ENCODE measurements at regions not wholly inside any gene's neighbourhood (a gene's known extent, or its start where the extent isn't known, plus 50 kb on each side); places are given as distances from the start of the nearest gene placed in this dataset.
"Not testable (repeated sequence)": the region's sequence is repeated elsewhere in the genome, so short reads cannot be mapped to it uniquely, and the experiment has no call there.

DNA sequence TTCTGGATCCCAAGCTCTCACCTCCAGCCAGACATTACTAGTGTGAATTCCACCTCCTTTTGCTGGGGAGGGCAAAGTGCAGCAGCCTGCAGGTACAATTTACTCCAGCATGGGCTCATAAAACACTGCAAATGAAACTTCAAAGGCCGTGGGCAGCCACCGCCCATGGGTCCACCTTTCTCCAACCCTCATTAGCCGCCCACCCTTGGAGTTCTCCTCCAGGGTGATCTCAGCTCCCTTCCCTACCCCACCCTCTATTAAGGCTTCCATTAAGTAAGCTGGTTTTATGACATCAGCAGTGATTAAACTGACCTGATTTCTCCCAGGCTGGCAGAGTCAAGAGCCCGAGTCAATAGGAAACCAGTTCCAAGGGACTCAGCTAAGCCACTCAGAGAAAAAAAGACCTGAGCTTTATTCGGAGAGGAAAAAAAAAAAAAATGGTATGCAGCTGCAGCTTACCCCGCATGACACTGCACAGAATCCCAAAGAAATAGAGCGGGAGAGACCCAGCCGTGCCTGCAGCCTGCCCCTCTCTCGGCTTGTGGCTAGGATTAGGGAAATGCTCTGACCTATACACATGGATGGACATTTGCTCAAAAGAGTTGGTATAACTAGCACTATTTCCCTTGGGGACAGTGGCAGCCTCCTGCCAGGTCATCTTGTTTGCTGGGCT, 319.6 kb downstream of the PTTG2 start:
- DNase-seq: no peak

GRCh38 chr4:38280323-38280706, 320.1 kb downstream of the PTTG2 start:
- DNase-seq: no peak

GRCh38 chr4:38281371-38282071, 321.3 kb downstream of the PTTG2 start:
- no peak for DNase-seq

DNA sequence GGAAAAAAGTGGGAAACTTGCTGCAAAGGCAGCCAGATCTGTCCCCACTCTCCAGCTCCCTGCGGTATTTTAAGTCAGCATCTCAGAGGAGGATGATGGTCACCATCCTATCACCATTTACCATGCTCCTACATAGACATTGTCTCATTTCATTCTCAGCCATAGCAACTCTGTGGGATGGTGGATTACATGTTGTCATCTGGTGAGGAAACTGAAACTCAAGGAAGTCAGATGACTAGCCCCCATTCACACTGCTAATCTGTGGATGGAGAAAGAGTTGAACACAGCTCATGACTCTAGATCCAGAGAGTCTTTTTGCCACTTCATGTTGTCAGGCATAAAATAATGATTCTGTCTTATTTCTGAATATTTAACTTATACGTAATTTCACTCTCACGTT, 323.5 kb downstream of the PTTG2 start:
- no peak for DNase-seq

DNA sequence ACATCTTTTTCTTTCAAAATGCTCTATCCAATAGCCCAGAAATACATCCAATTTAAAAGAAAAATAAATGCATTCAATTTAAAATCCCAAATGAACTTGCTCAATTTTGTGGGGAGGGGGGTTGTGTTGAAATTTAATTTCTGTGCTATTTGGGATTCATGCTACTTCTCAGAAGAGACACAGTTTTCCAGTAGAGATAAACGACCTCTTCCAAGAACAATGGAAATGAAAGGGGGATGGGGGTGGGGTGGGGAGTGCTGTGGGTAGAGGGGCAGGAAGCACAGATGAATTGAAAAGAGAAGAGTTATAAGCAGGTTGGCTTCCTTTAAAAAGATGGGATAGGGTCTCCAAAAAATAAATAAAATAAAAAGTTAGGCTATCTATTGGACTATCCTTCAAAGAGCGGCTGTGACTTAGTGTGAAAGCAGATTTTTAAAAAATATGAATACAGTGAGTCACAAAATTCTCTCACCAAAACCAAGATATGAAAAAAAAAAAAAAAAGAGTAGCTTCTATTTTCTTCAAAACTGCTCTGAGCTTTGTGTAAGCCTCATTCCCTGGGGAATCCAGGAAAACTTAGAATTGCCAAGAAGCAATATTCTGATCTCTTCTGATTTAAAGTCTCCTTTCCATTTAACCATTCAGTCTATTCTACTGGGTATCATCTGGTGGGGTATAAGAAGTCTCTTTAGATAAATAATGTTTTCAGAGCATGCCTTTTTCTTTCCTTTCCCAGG, 324.3 kb downstream of the PTTG2 start:
- DNase-seq: no peak

DNA sequence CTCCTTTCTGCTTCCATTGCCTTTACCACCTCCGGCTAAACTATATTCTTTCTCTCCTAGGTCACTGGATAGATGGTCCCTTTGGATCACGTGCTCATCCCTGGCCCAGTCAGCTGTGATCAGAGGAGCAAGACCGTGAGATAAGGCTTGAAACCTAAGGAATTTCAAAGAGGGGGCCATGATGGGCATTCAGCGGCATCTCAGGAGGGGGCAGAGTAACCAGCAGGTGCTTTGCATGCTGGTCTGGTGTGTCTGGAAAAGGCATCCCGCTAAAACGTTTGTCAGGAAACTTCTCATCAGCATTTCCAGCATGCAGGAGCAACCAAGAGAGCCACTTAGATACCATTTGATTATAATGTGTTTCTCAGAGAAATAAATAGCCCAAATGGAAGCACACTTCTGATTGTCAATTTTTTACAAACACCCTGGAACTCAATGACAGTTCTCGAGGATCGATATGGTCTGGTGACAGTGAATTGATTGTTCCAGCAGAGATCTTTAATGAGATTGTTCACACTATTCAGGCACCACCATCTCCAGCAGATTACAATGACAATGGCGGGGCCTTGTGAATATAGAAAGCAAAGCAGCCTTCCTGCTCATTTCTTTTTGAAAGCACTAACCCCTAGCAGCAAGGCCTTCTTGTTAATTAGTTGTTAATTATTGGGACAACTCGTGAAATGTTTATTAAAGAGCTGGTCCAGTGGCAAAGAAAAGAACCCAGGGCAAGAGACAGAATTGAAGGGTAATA, 327.1 kb downstream of the PTTG2 start:
- no peak for DNase-seq

DNA sequence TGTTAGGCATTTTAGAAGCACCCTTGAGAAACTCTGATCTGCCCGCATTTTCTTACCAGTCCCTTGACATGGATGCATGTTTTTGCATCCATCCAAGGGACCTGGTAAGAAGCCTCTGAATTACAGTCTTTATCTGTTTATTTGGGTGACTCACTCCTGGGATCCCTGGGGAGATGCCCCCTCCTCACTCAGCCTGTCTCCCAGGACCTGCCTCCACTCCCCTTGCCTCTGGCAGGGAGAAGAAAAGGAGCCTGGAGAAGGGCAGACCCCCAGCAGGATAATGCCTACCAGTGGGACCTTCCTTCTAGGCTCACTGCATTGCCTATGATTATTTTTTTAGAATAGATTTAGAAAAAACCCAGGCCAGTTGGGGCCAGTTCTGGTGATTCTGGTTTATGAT, 329.4 kb downstream of the PTTG2 start:
- no peak for DNase-seq

DNA sequence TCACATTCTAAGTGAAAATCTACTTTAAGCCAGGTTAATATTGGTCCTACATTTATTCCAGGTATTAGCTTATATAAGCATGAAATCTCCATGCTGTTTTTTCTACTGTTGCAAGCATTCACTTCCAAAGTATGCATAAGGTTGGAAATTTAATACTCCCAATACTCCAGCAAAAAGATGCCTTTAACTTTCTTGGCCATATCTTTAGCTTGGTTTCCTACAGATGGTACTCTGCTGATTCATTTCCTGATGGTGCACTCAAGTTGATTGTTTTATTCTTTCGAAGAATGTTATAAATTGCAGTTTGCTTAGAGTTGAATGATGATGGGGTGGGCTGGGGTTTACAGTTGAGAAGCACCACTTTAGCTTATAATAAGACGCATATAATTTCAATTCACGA, 330.2 kb downstream of the PTTG2 start:
- no peak for DNase-seq

- no peak for DNase-seq
These were observed 330.7 kb downstream of the PTTG2 start for GRCh38 chr4:38290914-38291313.

- DNase-seq: no peak
These were observed 332.3 kb downstream of the PTTG2 start for GRCh38 chr4:38292529-38292928.

DNA sequence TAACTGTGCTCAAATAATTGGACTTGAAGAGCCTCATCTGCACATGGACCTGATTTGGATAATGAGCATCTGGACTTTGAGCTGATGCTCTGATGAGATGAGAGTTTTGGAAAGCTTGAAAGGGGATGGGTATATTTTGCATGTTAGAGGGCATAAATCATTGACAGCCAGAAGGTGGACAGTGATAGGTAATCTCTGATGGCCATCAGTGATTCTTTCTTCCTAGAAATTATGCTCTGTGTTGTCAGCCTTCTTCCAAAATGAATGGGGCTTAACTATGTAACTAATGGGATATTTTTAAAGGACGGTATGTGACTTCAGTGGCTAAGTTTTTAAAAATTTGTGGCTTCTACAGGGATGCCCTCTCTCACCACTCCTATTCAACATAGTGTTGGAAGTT, 334.0 kb downstream of the PTTG2 start:
- DNase-seq: no peak

DNA sequence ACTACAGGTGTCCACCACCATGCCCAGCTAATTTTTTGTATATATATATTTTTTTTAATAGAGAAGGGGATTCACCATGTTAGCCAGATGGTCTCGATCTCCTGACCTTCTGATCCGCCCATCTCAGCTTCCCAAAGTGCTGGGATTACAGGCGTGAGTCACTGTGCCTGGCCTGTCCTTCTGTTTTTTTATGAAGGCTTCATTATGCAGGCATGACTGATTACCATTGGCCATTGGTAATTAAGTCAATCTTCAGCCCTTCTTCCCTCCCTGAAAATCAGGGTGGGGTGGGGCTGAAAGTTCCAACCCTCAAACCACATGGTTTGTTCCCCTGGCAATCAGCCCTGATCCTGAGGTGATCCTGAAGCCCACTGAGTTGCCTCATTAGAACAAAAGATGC, 336.9 kb downstream of the PTTG2 start:
- no peak for DNase-seq

DNA sequence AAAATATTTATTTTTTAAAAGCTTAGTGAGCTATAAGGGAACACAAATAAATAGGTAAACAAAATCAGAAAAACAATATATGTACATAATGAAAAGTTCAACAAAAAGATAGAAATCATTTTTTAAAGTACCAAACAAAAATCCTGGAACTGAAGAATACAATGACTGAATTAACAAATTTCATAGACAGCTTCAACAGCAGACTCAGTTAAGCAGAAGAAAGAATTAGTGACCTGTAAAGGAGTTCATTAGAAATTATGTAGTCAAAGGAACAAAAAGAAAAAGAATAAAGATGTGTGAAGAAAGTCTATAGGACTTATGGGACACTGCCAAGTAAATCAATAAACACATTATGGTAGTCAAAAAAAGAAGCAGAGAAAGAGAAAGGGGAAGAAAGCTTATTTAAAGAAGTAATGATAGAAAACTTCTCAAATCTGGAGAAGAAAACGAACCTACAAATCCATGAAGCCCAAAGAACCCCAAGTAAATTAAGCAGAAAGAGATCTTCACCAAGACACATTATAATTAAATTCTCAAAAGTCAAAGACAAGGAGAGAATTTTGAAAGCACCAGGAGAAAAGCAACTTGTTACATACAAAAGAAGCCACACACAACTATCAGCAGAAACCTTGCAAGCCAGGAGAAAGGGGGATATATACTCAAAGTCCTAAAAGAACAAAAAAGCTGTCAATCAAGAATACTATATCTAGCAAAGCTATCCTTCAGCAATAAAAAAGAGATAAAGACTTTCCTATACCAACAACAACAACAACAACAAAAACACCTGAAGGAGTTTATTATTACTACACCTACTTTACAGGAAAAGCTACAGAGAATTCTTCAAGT, 338.9 kb downstream of the PTTG2 start:
- DNase-seq: no peak

DNA sequence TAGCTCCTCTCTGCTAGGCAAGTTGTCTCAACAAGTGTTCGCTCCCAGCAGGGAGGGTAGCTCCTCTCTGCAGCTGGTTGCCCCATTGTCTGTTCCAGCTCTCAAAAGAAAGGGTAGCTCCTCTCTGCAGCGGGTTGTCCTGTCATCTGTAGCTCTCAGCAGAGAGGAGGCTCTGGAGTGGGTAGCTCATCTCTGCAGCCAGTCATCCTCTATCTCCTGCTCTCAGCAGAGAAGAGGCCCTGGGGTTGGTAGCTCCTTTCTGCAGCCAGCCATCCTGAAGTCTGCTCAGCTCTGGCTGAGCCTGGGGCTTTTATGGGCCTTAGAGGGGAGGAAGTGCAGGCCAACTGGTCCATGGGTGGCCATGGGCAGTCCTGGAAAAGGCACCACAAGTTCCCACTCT, 342.7 kb downstream of the PTTG2 start:
- DNase-seq: no peak

DNA sequence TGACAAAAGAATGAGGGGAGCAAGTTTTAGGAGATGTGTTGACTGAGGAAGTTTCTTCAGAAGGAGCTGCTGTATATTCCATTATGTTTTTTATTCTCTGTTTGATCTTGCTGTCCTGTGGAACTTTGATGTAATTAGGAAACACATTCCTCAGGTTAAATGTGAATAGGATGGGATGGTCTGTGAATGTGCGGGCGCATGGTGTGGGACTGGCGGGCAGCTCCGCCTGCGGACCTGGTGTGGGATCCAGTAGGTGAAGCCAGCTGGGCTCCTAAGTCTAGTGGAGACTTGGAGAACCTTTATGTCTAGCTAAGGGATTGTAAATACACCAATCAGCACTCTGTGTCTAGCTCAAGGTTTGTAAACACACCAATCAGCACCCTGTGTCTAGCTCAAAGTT, 344.3 kb downstream of the PTTG2 start:
- DNase-seq: not testable (repeated sequence)

DNA sequence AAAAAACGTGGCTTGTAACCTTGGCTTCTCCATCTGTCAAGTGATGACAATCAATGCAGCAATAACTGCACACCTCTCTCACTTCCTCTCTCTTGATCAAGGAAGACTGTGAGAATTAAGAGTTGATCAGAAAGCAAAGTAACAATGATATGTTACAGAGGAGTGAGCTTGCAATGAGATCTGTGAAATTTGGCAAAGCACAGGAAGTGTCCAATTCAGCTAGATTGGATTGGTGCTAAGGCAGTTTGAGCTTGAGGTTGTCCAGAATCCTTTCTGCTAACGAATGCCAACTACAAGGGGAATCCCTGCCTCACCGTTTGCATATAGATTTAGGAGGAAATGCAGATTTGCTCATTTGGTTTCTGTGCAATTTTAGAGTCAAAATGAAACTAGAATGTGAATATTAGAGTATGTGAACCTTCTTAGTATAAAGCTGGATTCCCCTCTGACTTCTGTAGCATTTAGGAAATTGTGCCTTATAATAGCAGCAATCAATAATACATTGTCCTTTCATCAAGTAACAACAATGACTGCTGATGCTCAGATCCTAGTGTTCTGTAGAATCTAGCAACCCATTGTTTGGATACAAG, 346.4 kb downstream of the PTTG2 start:
- DNase-seq: no peak

- DNase-seq: no peak
These were observed 348.6 kb downstream of the PTTG2 start for GRCh38 chr4:38308728-38309311.

DNA sequence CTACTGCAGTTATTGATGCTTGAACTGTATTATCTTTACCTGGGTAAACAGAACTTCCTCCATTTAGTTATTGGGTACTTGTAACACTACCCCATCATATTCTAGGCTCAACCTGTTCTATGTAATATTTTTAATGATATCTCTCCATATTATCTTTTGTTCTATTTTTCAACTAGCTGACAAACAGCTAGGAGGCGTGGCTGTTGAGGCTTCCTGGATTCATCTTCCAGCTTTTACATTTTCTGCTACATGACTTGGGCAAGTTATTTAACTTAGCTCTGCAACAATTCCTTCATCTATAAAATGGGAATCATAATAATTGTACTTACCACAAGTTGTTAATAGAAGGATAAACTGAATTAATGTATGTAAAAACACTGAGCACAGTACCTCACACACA, 349.3 kb downstream of the PTTG2 start:
- DNase-seq: no peak

DNA sequence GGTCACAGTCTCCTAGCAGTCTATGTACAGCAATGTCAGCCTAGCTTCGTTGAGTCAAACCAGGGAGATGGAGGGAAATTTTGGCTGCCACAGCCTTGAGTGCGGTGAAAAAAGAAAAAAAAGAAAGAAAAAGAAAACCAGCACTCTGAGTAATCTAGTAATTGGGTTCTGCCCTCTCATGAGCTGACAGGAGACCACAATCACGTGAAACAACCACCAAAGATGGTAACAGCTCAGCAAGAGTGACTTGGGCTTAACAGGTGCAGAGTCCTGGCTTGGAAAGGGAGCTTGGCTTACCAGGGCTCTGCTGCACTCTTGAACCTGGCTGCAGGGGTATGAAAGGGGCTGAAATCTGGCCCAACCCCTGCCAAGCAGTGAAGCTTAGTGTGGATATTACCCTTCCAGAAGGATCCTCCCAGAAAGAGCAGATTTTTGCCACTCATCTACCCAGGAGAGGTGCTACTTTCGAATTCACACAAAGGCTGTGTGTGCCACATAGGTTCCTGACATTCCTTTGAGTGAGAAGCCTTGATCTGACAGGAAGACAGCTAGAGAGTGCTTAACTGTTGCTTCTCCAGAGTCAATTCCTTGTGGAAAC, 350.3 kb downstream of the PTTG2 start:
- peak in 1 of 4 experiments; percentile 16 for DNase-seq

GRCh38 chr4:38311495-38312126, 351.4 kb downstream of the PTTG2 start:
- DNase-seq: no peak

GRCh38 chr4:38313175-38313574, 350.8 kb upstream of the KLF3 start:
- no peak for DNase-seq
